ENCODE measurements at regions not wholly inside any gene's neighbourhood (a gene's known extent, or its start where the extent isn't known, plus 50 kb on each side); places are given as distances from the start of the nearest gene placed in this dataset.

DNA sequence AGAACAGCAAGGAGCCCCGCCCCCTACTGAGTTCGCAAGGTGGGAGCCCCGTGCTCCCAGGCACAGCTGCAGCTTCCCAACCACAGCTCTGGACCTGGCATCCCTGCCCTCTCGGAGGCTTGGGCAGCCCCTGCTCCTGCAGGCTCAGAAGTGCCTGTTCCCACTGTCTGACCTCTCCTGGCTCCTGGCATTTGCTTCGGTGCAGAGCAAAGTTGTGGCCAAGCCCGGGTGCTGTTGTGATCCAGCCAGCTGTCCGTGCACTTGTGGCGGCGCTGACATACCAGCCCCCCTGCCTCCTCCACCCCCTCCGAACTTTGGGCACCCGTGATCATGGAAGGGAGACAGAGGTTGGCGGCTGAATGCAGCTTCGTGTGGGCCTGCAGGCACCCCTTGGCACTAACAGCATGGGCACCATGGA is 1386.8 kb downstream of the PCDH9 start:
- TF ChIP-seq YY1 (IDR thresholded peaks at IDR 0.05; ENCODE audit: low read depth) = no peak
- TF ChIP-seq, protein P1, sequence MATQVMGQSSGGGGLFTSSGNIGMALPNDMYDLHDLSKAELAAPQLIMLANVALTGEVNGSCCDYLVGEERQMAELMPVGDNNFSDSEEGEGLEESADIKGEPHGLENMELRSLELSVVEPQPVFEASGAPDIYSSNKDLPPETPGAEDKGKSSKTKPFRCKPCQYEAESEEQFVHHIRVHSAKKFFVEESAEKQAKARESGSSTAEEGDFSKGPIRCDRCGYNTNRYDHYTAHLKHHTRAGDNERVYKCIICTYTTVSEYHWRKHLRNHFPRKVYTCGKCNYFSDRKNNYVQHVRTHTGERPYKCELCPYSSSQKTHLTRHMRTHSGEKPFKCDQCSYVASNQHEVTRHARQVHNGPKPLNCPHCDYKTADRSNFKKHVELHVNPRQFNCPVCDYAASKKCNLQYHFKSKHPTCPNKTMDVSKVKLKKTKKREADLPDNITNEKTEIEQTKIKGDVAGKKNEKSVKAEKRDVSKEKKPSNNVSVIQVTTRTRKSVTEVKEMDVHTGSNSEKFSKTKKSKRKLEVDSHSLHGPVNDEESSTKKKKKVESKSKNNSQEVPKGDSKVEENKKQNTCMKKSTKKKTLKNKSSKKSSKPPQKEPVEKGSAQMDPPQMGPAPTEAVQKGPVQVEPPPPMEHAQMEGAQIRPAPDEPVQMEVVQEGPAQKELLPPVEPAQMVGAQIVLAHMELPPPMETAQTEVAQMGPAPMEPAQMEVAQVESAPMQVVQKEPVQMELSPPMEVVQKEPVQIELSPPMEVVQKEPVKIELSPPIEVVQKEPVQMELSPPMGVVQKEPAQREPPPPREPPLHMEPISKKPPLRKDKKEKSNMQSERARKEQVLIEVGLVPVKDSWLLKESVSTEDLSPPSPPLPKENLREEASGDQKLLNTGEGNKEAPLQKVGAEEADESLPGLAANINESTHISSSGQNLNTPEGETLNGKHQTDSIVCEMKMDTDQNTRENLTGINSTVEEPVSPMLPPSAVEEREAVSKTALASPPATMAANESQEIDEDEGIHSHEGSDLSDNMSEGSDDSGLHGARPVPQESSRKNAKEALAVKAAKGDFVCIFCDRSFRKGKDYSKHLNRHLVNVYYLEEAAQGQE (IDR thresholded peaks at IDR 0.05; ENCODE audit: low read depth) = no peak
- no peak for TF ChIP-seq FOXM1 (IDR thresholded peaks at IDR 0.05; ENCODE audit: borderline replicate concordance, low read depth)
- TF ChIP-seq, protein P2, sequence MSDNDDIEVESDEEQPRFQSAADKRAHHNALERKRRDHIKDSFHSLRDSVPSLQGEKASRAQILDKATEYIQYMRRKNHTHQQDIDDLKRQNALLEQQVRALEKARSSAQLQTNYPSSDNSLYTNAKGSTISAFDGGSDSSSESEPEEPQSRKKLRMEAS (IDR thresholded peaks at IDR 0.05) = no peak
- TF ChIP-seq EP300 (IDR thresholded peaks at IDR 0.05; ENCODE audit: borderline replicate concordance) = no peak
- TF ChIP-seq TCF12 (IDR thresholded peaks at IDR 0.05; ENCODE audit: low read depth) = no peak
- TF ChIP-seq TAF1 (IDR thresholded peaks at IDR 0.05; ENCODE audit: low read depth) = no peak
- no peak for TF ChIP-seq CEBPB (IDR thresholded peaks at IDR 0.05)
- no peak for TF ChIP-seq CREB1 (IDR thresholded peaks at IDR 0.05; ENCODE audit: low read depth)
- TF ChIP-seq, protein P3, sequence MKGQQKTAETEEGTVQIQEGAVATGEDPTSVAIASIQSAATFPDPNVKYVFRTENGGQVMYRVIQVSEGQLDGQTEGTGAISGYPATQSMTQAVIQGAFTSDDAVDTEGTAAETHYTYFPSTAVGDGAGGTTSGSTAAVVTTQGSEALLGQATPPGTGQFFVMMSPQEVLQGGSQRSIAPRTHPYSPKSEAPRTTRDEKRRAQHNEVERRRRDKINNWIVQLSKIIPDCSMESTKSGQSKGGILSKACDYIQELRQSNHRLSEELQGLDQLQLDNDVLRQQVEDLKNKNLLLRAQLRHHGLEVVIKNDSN (IDR thresholded peaks at IDR 0.05) = no peak
- no peak for TF ChIP-seq EGR1 (IDR thresholded peaks at IDR 0.05)
